Adrenal gland (tissue), 9 donors: ENCODE measurements at regions not wholly inside any gene's neighbourhood (a gene's known extent, or its start where the extent isn't known, plus 50 kb on each side); places are given as distances from the start of the nearest gene placed in this dataset.

Experiments
- DNase-seq, 7 donors: peaks; one replicate each; pipeline ENCODE4 v3.0.0-alpha.2; 2019 to 2020
- H3K27ac ChIP-seq, 5 donors: fragments of 200-600 bp; sonication (generic) in 4 of 5; 1 replicate in 3 of 5; 2 replicates in 2 of 5; pipeline versions ENCODE4 v1.5.1 to v1.8.0; 2016 to 2020; ENCODE audit warnings: mild to moderate bottlenecking in 1 of 5
- H3K27me3 ChIP-seq: fragments of 200-600 bp; 2 replicates; pipeline ENCODE4 v1.8.0; 2021
- H3K36me3 ChIP-seq, 2 donors: fragments of 200-600 bp; replicated peaks in 1 of 2; 1 replicate in 1 of 2; 2 replicates in 1 of 2; pipeline versions ENCODE4 v1.5.1 to v1.8.0; 2018 to 2022
- H3K4me1 ChIP-seq, 2 donors: fragments of 200-600 bp; replicated peaks in 1 of 2; 1 replicate in 1 of 2; 2 replicates in 1 of 2; pipeline versions ENCODE4 v1.5.1 to v1.8.0; 2018 to 2021
- H3K4me3 ChIP-seq, 4 donors: fragments of 200-600 bp; sonication (generic) in 3 of 4; one replicate each; pipeline ENCODE4 v1.5.1; 2016 to 2018
- H3K9me3 ChIP-seq, 3 donors: fragments of 200-600 bp; sonication (generic) in 1 of 3; replicated peaks in 1 of 3; 1 replicate in 2 of 3; 2 replicates in 1 of 3; pipeline versions ENCODE4 v1.5.1 to v1.8.0; 2016 to 2021
- CTCF ChIP-seq, 6 experiments: fragments of 450-650 bp in 4 of 6; fragments of 200-600 bp in 2 of 6; sonication (generic) in 1 of 6; IDR thresholded peaks; 1 replicate in 5 of 6; 2 replicates in 1 of 6; pipeline versions ENCODE4 v1.5.1 to v1.8.0; 2016 to 2021; ENCODE audit warnings: antibody characterized with exemption in 6 of 6, mild to moderate bottlenecking in 2 of 6, moderate library complexity in 1 of 6
- POLR2A ChIP-seq, 2 donors: fragments of 450-650 bp; IDR thresholded peaks; one replicate each; pipeline ENCODE4 v1.6.1; 2017; ENCODE audit warnings: antibody characterized with exemption in 2 of 2, mild to moderate bottlenecking in 2 of 2, moderate library complexity in 1 of 2
- WGBS, 4 donors: extraction: QIAGEN DNeasy Blood & Tissue Kit in 2 of 4; methylation state at CpG; one replicate each; pipeline versions ENCODE4 v1.1.5 to v1.1.7; 2013 to 2017; 5-methylcytosine and 5-hydroxymethylcytosine counted together
- intact Hi-C, 2 donors: fragments of 100-400 bp; cut with DNase I; formaldehyde crosslinking; loops; one replicate each; pipeline versions ENCODE4 v1.14.1 to v1.15.0; 2022 to 2023
- donor health status: healthy with polysubstance abuse.
- donor health status: Bipolar disorder and iron deficiency.
- donor health status: DM: yes; HTN: yes; CAD: no.
- donor health status: DM: no; HTN: no; CAD: no.
- donor health status: DM: no; HTN: no; CAD: no.

GRCh38 chr9:29939559-29939958, 2366.3 kb upstream of the C9orf72 start:
- DNase-seq, result no peak
- intact Hi-C loops, result no loop called here
- Histone ChIP-seq H3K9me3 (no peaks in the 10 kb centered on the region), H3K4me3 (no peak overlapping the region), H3K27ac (no peak overlapping the region), H3K27me3 (no peaks in the 10 kb centered on the region), H3K4me1 (no peaks in the 10 kb centered on the region), H3K36me3 (no peaks in the 10 kb centered on the region)
- no peak for TF ChIP-seq POLR2A (IDR thresholded peaks at IDR 0.05)
- no peak for TF ChIP-seq CTCF (IDR thresholded peaks at IDR 0.05)
- 69 to 82% (median 76%) methylated on average over 3 of the region's 3 CpGs for WGBS, 4 donors

- H3K27me3 ChIP-seq, result no peaks in the 10 kb centered on the region
- DNase-seq, result no peak
- H3K4me1 ChIP-seq, result no peaks in the 10 kb centered on the region
- no peak for TF ChIP-seq POLR2A (IDR thresholded peaks at IDR 0.05)
- TF ChIP-seq CTCF (IDR thresholded peaks at IDR 0.05), result no peak
- intact Hi-C loops, result no loop called here
- H3K36me3 ChIP-seq, result no peaks in the 10 kb centered on the region
- H3K4me3 ChIP-seq, result no peak overlapping the region
- 82 to 100% (median 95%) methylated on average over 1 of the region's 1 CpG for WGBS, 4 donors
- H3K9me3 ChIP-seq, result no peaks in the 10 kb centered on the region
- H3K27ac ChIP-seq, result no peak overlapping the region
These were observed 2371.7 kb upstream of the C9orf72 start for GRCh38 chr9:29945012-29945411.

GRCh38 chr9:29958469-29958868, 2385.2 kb upstream of the C9orf72 start:
- Histone ChIP-seq H3K27me3 (no peaks in the 10 kb centered on the region), H3K36me3 (no peaks in the 10 kb centered on the region), H3K4me1 (no peaks in the 10 kb centered on the region), H3K9me3 (no peaks in the 10 kb centered on the region), H3K27ac (no peak overlapping the region), H3K4me3 (no peak overlapping the region)
- intact Hi-C loops, result no loop called here
- 44 to 60% (median 49%) methylated on average over 2 of the region's 2 CpGs for WGBS, 4 donors
- DNase-seq, result no peak
- TF ChIP-seq POLR2A (IDR thresholded peaks at IDR 0.05), result no peak
- TF ChIP-seq CTCF (IDR thresholded peaks at IDR 0.05), result no peak

- H3K27ac ChIP-seq, result no peak overlapping the region
- intact Hi-C loops, result no loop called here
- no peaks in the 10 kb centered on the region for H3K9me3 ChIP-seq
- TF ChIP-seq POLR2A (IDR thresholded peaks at IDR 0.05), result no peak
- TF ChIP-seq CTCF (IDR thresholded peaks at IDR 0.05), result no peak
- H3K4me1 ChIP-seq, result no peaks in the 10 kb centered on the region
- 53 to 66% (median 57%) methylated on average over 6 of the region's 6 CpGs for WGBS, 4 donors
- H3K36me3 ChIP-seq, result no peaks in the 10 kb centered on the region
- no peaks in the 10 kb centered on the region for H3K27me3 ChIP-seq
- H3K4me3 ChIP-seq, result no peak overlapping the region
- no peak for DNase-seq
These were observed 2392.6 kb upstream of the C9orf72 start for GRCh38 chr9:29965834-29966233.
